ENCODE measurements at regions not wholly inside any gene's neighbourhood (a gene's known extent, or its start where the extent isn't known, plus 50 kb on each side); places are given as distances from the start of the nearest gene placed in this dataset.

GRCh38 chr12:84787253-84787652, 125.3 kb downstream of the SLC6A15 start:
- Histone ChIP-seq H3K4me1 (ENCODE audit: control insufficient read depth, extremely low read depth, insufficient read depth, low read length) (peaks cover 5% of the 10 kb centered on the region), H3K9me3 (ENCODE audit: control insufficient read depth, low read depth, low read length) (no peaks in the 10 kb centered on the region), H3K9ac (ENCODE audit: control insufficient read depth, extremely low read depth, insufficient read depth, low read length) (no peak overlapping the region), H3K79me2 (ENCODE audit: control insufficient read depth, insufficient read depth, low read length) (no peaks in the 10 kb centered on the region), H3K27ac (ENCODE audit: control insufficient read depth, insufficient read depth, low read length) (no peak overlapping the region), H4K20me1 (ENCODE audit: control insufficient read depth, extremely low read depth, insufficient read depth, low read length) (no peaks in the 10 kb centered on the region), H3K4me3 (ENCODE audit: control insufficient read depth in 2 of 3, extremely low read depth in 1 of 3, insufficient read depth in 2 of 3, low read depth in 1 of 3, low read length in 3 of 3) (no peak overlapping the region), H3K36me3 (ENCODE audit: control insufficient read depth in 2 of 2, extremely low read depth in 1 of 2, insufficient read depth in 2 of 2, low read length in 2 of 2) (no peaks in the 10 kb centered on the region), H3K4me2 (ENCODE audit: control insufficient read depth, extremely low read depth, insufficient read depth, low read depth, low read length) (no peak overlapping the region), H2AFZ (ENCODE audit: control insufficient read depth, low read length) (no peak overlapping the region), H3K9me1 (ENCODE audit: control insufficient read depth, extremely low read depth, insufficient read depth, low read length) (no peaks in the 10 kb centered on the region), H3K27me3 (ENCODE audit: control insufficient read depth, extremely low read depth, insufficient read depth, low read length) (no peaks in the 10 kb centered on the region)
- DNase-seq (ENCODE audit: low read depth, low spot score) (no peak), FAIRE-seq (no peak)
- TF ChIP-seq EZH2 (IDR thresholded peaks at IDR 0.05; ENCODE audit: low read length): no peak
- TF ChIP-seq, protein P1, sequence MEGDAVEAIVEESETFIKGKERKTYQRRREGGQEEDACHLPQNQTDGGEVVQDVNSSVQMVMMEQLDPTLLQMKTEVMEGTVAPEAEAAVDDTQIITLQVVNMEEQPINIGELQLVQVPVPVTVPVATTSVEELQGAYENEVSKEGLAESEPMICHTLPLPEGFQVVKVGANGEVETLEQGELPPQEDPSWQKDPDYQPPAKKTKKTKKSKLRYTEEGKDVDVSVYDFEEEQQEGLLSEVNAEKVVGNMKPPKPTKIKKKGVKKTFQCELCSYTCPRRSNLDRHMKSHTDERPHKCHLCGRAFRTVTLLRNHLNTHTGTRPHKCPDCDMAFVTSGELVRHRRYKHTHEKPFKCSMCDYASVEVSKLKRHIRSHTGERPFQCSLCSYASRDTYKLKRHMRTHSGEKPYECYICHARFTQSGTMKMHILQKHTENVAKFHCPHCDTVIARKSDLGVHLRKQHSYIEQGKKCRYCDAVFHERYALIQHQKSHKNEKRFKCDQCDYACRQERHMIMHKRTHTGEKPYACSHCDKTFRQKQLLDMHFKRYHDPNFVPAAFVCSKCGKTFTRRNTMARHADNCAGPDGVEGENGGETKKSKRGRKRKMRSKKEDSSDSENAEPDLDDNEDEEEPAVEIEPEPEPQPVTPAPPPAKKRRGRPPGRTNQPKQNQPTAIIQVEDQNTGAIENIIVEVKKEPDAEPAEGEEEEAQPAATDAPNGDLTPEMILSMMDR (optimal IDR thresholded peaks at IDR 0.05 in 1 of 3, IDR thresholded peaks at IDR 0.05 in 1 of 3, conservative IDR thresholded peaks at IDR 0.05 in 1 of 3; ENCODE audit: extremely low read depth in 1 of 3, insufficient read depth in 2 of 3, low read length in 3 of 3): no peak
- dilution Hi-C loops (cut with MboI; ENCODE audit: extremely low pct_ligation_motif_present, low sequenced_read_pairs): no loop called here

DNA sequence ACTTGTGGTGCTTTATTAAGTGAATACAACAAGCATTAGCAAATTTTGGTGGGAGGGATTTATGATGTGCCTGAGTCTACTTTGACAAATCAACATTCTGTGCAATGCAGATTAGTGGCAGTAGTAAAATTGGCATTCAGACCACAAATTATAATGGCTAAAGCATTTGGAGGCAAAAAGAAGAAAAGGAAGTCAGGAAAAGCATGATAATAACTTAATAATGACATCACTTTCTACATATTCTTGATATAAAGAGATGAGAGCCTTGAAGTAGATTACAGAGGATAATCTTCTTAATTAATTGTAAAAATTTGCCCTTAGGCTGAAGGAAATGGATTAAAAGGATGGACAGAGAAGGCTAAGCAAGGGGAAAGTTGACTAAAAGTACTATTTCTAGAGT, 126.0 kb downstream of the SLC6A15 start:
- H4K20me1 ChIP-seq (ENCODE audit: control insufficient read depth, extremely low read depth, insufficient read depth, low read length): no peaks in the 10 kb centered on the region
- dilution Hi-C loops (cut with MboI; ENCODE audit: extremely low pct_ligation_motif_present, low sequenced_read_pairs): no loop called here
- DNase-seq (ENCODE audit: low read depth, low spot score) (no peak), FAIRE-seq (no peak)
- no peaks in the 10 kb centered on the region for H3K36me3 ChIP-seq (ENCODE audit: control insufficient read depth in 2 of 2, extremely low read depth in 1 of 2, insufficient read depth in 2 of 2, low read length in 2 of 2)
- H3K9ac ChIP-seq (ENCODE audit: control insufficient read depth, extremely low read depth, insufficient read depth, low read length): no peak overlapping the region
- H3K27me3 ChIP-seq (ENCODE audit: control insufficient read depth, extremely low read depth, insufficient read depth, low read length): no peaks in the 10 kb centered on the region
- no peak overlapping the region for H2AFZ ChIP-seq (ENCODE audit: control insufficient read depth, low read length)
- no peak overlapping the region for H3K27ac ChIP-seq (ENCODE audit: control insufficient read depth, insufficient read depth, low read length)
- no peak overlapping the region for H3K4me2 ChIP-seq (ENCODE audit: control insufficient read depth, extremely low read depth, insufficient read depth, low read depth, low read length)
- no peak overlapping the region for H3K4me3 ChIP-seq (ENCODE audit: control insufficient read depth in 2 of 3, extremely low read depth in 1 of 3, insufficient read depth in 2 of 3, low read depth in 1 of 3, low read length in 3 of 3)
- H3K4me1 ChIP-seq (ENCODE audit: control insufficient read depth, extremely low read depth, insufficient read depth, low read length): peaks cover 3% of the 10 kb centered on the region
- H3K9me1 ChIP-seq (ENCODE audit: control insufficient read depth, extremely low read depth, insufficient read depth, low read length): no peaks in the 10 kb centered on the region
- no peaks in the 10 kb centered on the region for H3K79me2 ChIP-seq (ENCODE audit: control insufficient read depth, insufficient read depth, low read length)
- H3K9me3 ChIP-seq (ENCODE audit: control insufficient read depth, low read depth, low read length): no peaks in the 10 kb centered on the region
- no peak for TF ChIP-seq EZH2 (IDR thresholded peaks at IDR 0.05; ENCODE audit: low read length)
- TF ChIP-seq, protein P1 (optimal IDR thresholded peaks at IDR 0.05 in 1 of 3, IDR thresholded peaks at IDR 0.05 in 1 of 3, conservative IDR thresholded peaks at IDR 0.05 in 1 of 3; ENCODE audit: extremely low read depth in 1 of 3, insufficient read depth in 2 of 3, low read length in 3 of 3): no peak

Measured in keratinocyte (primary cell).